Mucosa of descending colon (tissue), 3 donors: ENCODE measurements at regions not wholly inside any gene's neighbourhood (a gene's known extent, or its start where the extent isn't known, plus 50 kb on each side); places are given as distances from the start of the nearest gene placed in this dataset.

Experiments used
- ATAC-seq: fragments of 200-7000 bp; cut with Tn5 transposase; one replicate; pipeline ENCODE4 v1.9.1; 2020; ENCODE audit warnings: mild to moderate bottlenecking, moderate library complexity
- DNase-seq, 3 donors: peaks; one replicate each; pipeline ENCODE4 v3.0.0-alpha.2; 2020
- H3K36me3 ChIP-seq: fragments of 200-600 bp; one replicate; pipeline ENCODE4 v1.8.0; 2021; ENCODE audit warnings: low read depth, mild to moderate bottlenecking
- H3K4me1 ChIP-seq: fragments of 200-600 bp; one replicate; pipeline ENCODE4 v1.8.0; 2021; ENCODE audit warnings: low read depth, mild to moderate bottlenecking
- H3K4me3 ChIP-seq: fragments of 200-600 bp; one replicate; pipeline ENCODE4 v1.8.0; 2021; ENCODE audit warnings: mild to moderate bottlenecking
- H3K9me3 ChIP-seq: fragments of 200-600 bp; one replicate; pipeline ENCODE4 v1.8.0; 2021; ENCODE audit warnings: mild to moderate bottlenecking
- intact Hi-C, 2 donors: fragments of 100-400 bp; cut with DNase I in 1 of 2; cut with micrococcal nuclease in 1 of 2; formaldehyde crosslinking; loops; one replicate each; pipeline versions ENCODE4 v1.11.0 to v1.11.1; 2022; cut with DNase I, micrococcal nuclease
- TF ChIP-seq, protein P1 (sequence below): fragments of 200-600 bp; IDR thresholded peaks from one replicate; pipeline ENCODE4 v1.8.0; 2022; ENCODE audit warnings: antibody characterized with exemption, mild to moderate bottlenecking
- donor health status: DM: no; HTN: no; CAD: no; lungs with moderate emphysema.
- donor health status: DM: no; HTN: no; CAD: no.
- donor health status: DM: no; HTN: yes; CAD: no.

DNA sequence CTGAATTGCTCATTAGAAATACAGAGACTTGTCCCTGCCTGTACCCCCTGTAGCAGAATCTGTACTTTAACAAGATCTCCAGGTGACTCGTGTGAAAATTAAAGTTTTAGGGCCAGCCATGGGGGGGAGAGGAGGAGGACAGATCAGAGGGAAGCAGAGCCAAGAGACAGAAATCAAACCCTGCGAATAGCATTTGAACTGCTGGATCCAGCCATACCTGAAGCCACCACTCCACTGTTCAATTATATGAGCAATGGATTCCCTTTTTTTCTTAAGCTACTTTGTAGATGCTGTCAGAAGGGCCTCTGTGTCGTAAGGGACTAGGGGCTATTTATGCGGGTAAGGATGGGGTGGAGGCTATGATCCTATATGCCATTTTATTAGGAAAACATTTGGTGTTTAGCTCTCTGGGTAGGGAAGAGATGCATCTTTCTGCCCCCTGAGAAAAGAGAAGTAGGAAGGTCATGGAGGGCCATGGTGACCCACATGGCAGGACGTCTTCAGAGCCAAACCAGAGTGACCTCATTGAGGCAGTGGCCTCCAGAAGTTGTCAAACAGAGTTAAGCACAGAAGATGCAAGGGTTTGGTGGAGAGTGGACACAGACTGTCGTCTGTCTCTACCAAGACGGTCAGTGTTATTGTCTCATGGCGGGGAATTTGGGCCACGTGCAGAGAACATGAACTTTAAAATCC, 203.9 kb downstream of the PHETA1 start:
- intact Hi-C loops: no loop called here
- H3K4me1 ChIP-seq: no peaks in the 10 kb centered on the region
- H3K4me3 ChIP-seq: no peak overlapping the region
- no peak for DNase-seq
- no peaks in the 10 kb centered on the region for H3K9me3 ChIP-seq
- TF ChIP-seq, protein P1, sequence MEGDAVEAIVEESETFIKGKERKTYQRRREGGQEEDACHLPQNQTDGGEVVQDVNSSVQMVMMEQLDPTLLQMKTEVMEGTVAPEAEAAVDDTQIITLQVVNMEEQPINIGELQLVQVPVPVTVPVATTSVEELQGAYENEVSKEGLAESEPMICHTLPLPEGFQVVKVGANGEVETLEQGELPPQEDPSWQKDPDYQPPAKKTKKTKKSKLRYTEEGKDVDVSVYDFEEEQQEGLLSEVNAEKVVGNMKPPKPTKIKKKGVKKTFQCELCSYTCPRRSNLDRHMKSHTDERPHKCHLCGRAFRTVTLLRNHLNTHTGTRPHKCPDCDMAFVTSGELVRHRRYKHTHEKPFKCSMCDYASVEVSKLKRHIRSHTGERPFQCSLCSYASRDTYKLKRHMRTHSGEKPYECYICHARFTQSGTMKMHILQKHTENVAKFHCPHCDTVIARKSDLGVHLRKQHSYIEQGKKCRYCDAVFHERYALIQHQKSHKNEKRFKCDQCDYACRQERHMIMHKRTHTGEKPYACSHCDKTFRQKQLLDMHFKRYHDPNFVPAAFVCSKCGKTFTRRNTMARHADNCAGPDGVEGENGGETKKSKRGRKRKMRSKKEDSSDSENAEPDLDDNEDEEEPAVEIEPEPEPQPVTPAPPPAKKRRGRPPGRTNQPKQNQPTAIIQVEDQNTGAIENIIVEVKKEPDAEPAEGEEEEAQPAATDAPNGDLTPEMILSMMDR: no peak
- ATAC-seq: no peak
- no peaks in the 10 kb centered on the region for H3K36me3 ChIP-seq

DNA sequence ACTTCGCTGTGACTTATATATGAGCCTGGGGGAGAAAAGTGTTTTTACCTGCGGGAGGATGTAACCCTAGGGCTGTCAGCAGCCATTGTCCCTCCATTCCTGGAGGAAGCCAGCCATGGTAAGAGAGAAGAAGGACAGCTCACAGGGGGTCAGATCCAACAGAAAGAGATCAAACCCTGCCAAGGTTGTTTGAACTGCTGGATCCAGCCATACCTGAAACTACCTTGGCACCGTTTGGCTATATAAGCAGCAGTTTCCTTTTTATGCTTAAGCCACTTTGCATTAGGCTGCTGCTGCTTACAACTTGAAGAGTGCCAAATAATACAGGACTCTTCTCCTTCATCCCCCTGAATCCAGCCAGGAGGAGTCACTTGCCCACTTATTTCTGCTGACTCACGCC, 205.5 kb downstream of the PHETA1 start:
- ATAC-seq: no peak
- intact Hi-C loops: no loop called here
- DNase-seq: no peak
- TF ChIP-seq, protein P1: no peak
- no peaks in the 10 kb centered on the region for H3K36me3 ChIP-seq
- H3K4me3 ChIP-seq: no peak overlapping the region
- no peaks in the 10 kb centered on the region for H3K9me3 ChIP-seq
- no peaks in the 10 kb centered on the region for H3K4me1 ChIP-seq

DNA sequence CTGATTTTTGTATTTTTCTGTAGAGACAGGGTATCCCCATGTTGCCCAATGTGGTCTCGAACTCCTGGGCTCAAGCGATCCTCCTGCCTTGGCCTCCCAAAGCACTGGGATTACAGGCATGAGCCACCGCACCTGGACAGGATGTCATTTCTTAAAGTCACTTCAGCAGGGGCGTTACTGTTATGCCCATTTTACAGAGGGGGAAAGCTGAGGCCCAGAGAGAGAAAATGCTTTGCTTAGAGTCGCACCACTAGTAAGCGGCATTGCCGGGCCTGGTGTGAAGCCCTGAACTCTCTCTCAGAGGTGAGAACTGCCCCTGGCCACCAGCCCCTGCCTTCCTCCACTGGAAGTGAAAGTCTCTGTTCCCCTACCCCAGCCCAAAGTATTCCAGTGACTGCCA, 207.0 kb downstream of the PHETA1 start:
- DNase-seq (no peak), ATAC-seq (no peak)
- Histone ChIP-seq H3K4me1 (no peaks in the 10 kb centered on the region), H3K36me3 (no peaks in the 10 kb centered on the region), H3K9me3 (no peaks in the 10 kb centered on the region), H3K4me3 (no peak overlapping the region)
- TF ChIP-seq, protein P1: no peak
- intact Hi-C loops: no loop called here

DNA sequence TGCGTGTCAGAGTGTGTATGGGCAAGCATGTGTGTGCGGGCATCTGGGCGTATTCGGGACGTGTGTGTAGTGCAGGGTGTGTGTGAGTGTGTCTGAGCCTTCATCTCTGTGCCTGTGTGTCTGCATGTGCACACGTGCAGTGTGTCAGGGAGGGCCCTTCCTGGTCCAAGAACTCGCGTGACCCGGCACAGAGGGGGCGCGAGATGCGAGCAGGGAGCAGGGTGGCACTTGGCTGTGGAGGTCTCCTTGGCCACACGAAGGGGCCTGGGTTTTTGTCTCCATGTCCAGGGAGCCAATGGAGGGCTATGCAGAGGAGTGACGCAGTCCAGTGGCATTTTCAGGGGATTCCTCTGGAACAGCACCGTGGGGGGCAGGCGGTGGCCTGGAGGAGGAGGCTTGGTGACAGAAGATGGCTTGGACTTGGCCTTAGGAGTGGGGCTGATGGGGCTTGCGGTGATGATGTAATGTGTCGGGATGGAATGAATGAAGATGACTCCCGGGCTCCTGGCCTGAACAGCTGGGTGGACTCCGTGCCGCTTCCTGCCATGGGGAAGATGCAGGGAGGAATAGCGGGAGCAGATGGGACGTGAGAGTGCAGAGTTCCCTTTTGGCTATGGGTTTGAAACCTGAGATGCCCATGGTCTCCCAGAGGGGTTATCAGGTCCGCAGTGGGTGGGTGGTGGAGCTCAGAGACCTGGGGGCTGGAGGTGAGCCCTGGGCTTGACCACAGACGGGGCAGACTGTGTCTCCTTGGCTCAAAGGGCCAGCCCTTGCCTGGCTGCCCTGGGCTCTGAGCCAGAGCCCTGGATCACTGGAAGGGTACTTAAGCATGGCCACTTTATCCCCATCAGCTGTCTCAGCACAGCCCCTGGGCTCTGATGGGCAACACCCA, 208.3 kb downstream of the PHETA1 start:
- no peak overlapping the region for H3K4me3 ChIP-seq
- TF ChIP-seq, protein P1: no peak
- intact Hi-C loops: no loop called here
- DNase-seq: no peak
- ATAC-seq: no peak
- H3K9me3 ChIP-seq: no peaks in the 10 kb centered on the region
- H3K36me3 ChIP-seq: no peaks in the 10 kb centered on the region
- no peaks in the 10 kb centered on the region for H3K4me1 ChIP-seq

DNA sequence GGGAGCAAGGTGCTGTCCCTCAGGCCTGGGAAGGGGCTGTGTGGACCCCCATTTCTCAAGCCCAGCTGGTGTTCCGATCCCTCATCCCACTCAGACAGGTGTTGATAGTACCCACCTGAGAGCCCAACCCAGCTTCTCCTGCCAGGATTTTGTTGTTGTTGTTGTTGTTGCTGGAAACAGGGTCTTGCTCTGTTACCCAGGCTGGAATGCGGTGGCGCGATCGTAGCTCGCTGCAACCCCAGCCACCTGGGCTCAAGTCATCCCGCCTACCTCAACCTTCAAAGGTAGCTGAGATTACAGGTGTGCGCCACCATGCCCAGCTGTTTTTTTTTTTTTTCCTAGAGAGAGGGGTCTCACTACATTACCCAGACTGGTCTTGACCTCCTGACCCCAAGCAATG, 209.9 kb downstream of the PHETA1 start:
- no peak for DNase-seq
- ATAC-seq: no peak
- Histone ChIP-seq H3K36me3 (no peaks in the 10 kb centered on the region), H3K4me1 (no peaks in the 10 kb centered on the region), H3K4me3 (no peak overlapping the region), H3K9me3 (no peaks in the 10 kb centered on the region)
- TF ChIP-seq, protein P1: no peak
- intact Hi-C loops: no loop called here
